Immature natural killer cell (primary cell): ENCODE measurements at regions not wholly inside any gene's neighbourhood (a gene's known extent, or its start where the extent isn't known, plus 50 kb on each side); places are given as distances from the start of the nearest gene placed in this dataset.

Experiments
- DNase-seq, 3 donors: peaks; one replicate each; pipeline ENCODE4 v3.0.0; 2022; ENCODE audit warnings: mixed read lengths in 1 of 3
- H3K27ac Mint-ChIP-seq, 6 donors: one replicate each; pipeline ENCODE4 v1.8.0; 2020; ENCODE audit warnings: mixed read lengths in 6 of 6, mild to moderate bottlenecking in 5 of 6, inconsistent platforms in 4 of 6, moderate library complexity in 3 of 6
- H3K27me3 Mint-ChIP-seq, 3 donors: one replicate each; pipeline ENCODE4 v1.8.0; 2020 to 2021; ENCODE audit warnings: low read depth in 3 of 3, mild to moderate bottlenecking in 3 of 3, mixed read lengths in 3 of 3, moderate library complexity in 3 of 3, inconsistent platforms in 1 of 3
- H3K36me3 Mint-ChIP-seq, 3 donors: one replicate each; pipeline ENCODE4 v1.8.0; 2020; ENCODE audit warnings: mixed read lengths in 3 of 3, inconsistent platforms in 2 of 3, mild to moderate bottlenecking in 2 of 3
- H3K4me1 Mint-ChIP-seq, 2 donors: one replicate each; pipeline ENCODE4 v1.8.0; 2020; ENCODE audit warnings: inconsistent platforms in 2 of 2, mild to moderate bottlenecking in 2 of 2, mixed read lengths in 2 of 2, moderate library complexity in 1 of 2
- H3K4me3 Mint-ChIP-seq, 5 donors: one replicate each; pipeline ENCODE4 v1.8.0; 2020; ENCODE audit warnings: mild to moderate bottlenecking in 5 of 5, mixed read lengths in 5 of 5, inconsistent platforms in 3 of 5, moderate library complexity in 3 of 5
- H3K9me3 Mint-ChIP-seq, 6 donors: one replicate each; pipeline ENCODE4 v1.8.0; 2020; ENCODE audit warnings: mild to moderate bottlenecking in 6 of 6, mixed read lengths in 6 of 6, inconsistent platforms in 4 of 6, moderate library complexity in 3 of 6

DNA sequence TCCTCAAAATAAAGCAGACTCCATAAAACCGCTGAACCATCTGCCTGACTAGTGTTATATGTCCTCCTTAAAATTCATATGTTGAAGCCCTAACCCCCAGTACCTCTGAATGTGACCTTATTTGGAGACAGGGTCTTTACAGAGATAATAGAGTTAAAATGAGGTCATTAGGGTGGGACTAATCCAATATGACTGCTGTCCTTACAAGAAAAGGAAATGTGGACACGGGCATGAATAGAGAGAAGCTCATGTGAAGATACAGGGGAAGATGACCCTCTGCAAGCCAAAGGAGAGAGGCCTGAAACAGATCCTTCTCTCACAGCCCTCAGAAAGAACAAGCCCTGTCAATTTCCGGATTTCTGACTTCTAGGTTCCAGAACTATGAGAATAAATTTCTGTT is 82.0 kb upstream of the KLHL13 start:
- Mint-ChIP-seq H3K27me3 (peaks cover 0 to 3% (median 2%) of the 10 kb centered on the region in 3 donors), H3K27ac (no peak overlapping the region), H3K9me3 (no peaks in the 10 kb centered on the region), H3K36me3 (no peaks in the 10 kb centered on the region), H3K4me1 (no peaks in the 10 kb centered on the region), H3K4me3 (no peak overlapping the region)
- no peak for DNase-seq

DNA sequence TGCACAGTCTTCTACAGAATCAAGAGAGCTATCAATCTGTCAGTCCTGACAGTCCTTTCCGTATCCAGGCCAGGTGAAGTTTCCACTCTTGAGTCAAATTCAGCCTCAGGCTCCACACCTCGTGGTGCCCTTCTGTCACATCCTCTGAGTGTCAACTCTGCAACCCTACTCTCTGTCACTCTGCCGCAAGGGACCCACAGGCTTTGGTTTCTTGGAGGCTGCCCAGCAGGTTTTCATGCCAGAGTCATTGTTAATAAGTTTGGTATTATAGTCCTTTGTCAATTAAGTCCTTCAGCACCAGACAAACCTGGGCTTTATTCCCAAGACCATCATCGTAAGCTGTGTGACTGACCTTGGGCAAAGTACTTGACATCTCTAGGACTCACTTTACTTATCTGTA is 83.4 kb upstream of the KLHL13 start:
- no peak overlapping the region for H3K27ac Mint-ChIP-seq
- no peaks in the 10 kb centered on the region for H3K9me3 Mint-ChIP-seq
- no peak overlapping the region for H3K4me3 Mint-ChIP-seq
- peaks cover 0 to 5% (median 4%) of the 10 kb centered on the region in 3 donors for H3K27me3 Mint-ChIP-seq
- no peaks in the 10 kb centered on the region for H3K4me1 Mint-ChIP-seq
- DNase-seq: no peak
- no peaks in the 10 kb centered on the region for H3K36me3 Mint-ChIP-seq

DNA sequence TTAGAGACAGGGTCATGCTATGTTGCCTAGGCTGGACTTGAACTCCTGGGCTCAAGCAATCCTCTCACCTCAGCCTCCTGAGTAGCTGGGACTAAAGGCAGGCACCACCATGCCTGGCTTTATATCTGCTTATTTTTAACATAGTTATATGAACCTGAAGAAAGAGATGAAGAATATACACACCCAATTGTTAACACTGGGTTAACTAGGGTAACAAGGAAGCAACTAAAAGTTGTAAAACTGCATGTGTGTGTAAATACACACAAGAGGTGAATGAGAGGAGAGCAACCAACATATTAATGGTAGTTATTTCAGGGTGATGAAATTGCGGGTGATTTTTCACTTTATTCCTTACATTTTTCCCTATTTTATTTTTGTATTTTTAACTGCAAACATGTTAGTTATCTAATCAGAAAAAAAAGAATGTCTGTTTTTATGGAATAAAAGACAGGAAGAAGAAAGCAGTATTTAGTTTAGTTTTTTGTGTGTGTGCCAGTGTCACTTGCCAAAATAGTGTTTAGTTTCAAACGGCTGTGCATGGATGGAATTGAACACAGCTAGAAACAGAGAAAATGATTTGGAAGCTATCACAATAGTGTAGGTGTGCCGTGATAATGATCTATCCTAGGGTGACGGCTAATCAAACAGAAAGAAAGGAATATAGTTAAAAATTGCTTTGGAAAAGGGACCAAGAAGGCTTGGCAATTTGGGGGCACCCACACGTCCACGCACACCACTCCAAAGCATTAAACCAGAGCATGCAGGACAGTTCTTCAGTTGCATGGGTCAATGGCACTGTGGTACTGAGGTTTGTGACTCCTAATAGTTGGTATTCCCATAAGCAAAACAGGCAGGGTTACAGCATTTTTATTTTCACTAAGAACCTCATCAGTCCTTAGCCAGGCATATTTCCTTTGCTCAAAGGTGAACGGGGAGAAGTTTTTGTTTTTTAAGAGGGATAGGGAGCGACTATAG is 89.1 kb upstream of the KLHL13 start:
- Mint-ChIP-seq H3K4me3 (no peak overlapping the region), H3K4me1 (no peaks in the 10 kb centered on the region), H3K9me3 (no peaks in the 10 kb centered on the region)

DNA sequence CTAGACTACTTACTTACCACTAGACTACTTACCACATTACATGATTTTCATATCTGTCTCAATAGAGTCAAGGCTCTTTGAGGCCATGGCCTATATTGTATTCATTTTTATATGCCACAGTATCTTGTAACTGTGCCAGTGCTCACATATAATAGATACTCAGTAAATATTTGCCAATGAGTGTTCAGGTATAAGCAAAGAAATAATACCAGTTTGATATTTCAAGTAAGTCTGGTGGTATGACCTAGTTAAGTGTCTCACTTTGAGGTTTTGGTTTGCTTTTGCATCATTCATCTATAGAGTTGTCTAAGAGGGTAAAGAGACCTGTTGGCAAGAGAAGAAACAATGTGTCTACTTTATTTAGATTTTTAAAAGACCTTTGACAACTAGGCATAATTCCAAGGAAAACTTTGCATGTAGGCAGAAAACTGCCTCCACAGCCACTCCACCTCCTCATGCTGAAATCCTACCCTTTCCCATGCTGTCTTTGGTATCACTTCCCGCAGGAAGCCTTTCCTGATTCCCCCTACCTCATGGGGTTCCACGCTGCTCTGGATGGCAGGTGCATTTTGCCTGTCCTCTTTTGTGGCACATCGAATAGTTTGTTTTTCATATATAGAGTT is 91.3 kb upstream of the KLHL13 start:
- DNase-seq: no peak
- no peaks in the 10 kb centered on the region for H3K9me3 Mint-ChIP-seq
- H3K4me1 Mint-ChIP-seq: peaks cover 9 to 12% of the 10 kb centered on the region in 2 donors
- peaks cover 0 to 13% (median 1%) of the 10 kb centered on the region in 3 donors for H3K27me3 Mint-ChIP-seq
- H3K36me3 Mint-ChIP-seq: no peaks in the 10 kb centered on the region
- H3K27ac Mint-ChIP-seq: no peak overlapping the region
- H3K4me3 Mint-ChIP-seq: no peak overlapping the region

More for the DNA sequence above, 89.1 kb upstream of the KLHL13 start:
- no peak overlapping the region for H3K27ac Mint-ChIP-seq
- no peaks in the 10 kb centered on the region for H3K36me3 Mint-ChIP-seq
- DNase-seq: no peak
- H3K27me3 Mint-ChIP-seq: peaks cover 0 to 10% (median 1%) of the 10 kb centered on the region in 3 donors

DNA sequence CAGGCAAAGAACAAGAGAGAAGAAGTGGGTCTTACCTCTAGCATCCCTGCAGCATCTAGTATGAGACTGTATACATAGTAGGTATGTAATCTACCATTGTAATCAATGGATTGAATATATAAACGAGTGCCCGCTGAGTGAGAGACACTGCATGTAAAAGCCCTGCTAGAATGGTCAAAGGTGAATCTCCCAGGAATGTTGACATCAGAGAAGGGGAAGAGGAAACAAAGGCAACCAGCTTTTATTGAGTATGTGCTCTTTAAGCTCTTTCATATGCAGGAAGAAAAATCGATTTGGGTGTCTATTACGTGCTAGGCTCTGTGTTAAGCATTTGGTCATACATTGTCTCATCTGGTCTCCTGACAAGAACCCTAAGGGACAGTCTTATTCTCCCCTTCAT is 91.9 kb upstream of the KLHL13 start:
- peaks cover 10 to 14% of the 10 kb centered on the region in 2 donors for H3K4me1 Mint-ChIP-seq
- no peaks in the 10 kb centered on the region for H3K36me3 Mint-ChIP-seq
- no peak overlapping the region for H3K4me3 Mint-ChIP-seq
- no peak overlapping the region for H3K27ac Mint-ChIP-seq
- H3K9me3 Mint-ChIP-seq: no peaks in the 10 kb centered on the region
- H3K27me3 Mint-ChIP-seq: peaks cover 0 to 12% (median 1%) of the 10 kb centered on the region in 3 donors
- DNase-seq: no peak

DNA sequence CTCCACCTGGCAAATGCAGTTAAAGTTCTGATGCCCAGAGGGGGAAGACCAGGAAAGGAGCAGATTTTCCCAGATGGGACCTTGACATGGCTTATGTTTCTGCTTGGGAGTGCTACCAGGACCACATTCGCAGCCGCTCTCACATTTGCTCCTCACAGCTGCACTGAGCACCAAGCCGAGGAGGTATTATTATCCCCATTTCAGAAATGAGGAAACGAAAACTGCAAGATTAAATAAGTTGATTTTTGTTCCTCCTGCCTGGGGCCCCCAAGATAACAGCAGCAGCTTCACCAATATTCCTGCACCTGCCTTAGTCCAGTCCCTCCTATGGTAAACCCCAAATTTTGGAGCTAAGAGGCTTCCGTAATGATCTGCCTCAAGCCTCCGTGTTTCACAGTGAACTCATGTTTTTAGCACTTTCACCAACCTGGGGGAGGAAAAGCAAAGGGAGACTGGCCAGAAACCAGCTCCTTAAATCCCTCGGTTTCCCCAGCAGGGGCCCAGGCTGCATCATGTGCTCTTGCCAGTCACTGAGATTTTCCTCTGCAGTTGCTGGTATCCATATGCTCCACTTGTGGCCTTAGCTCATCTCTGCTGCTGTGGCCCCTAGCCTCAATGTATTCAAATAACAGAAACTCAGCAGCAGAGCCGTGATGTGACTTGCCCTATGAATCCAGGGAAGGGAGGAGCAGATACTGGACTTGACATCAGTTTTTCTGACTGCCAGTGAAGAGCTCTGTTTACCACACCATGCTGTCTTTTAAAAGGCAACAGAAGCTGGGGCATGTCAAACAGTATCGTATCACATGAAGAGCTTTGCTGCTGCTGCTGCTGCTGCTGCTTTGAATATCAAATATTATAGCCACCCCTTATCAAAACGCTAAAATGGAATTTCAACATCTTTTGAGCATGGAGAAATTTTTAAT is 95.5 kb upstream of the KLHL13 start:
- Mint-ChIP-seq H3K4me1 (peaks cover 10 to 14% of the 10 kb centered on the region in 2 donors), H3K27me3 (peaks cover 0 to 6% (median 0%) of the 10 kb centered on the region in 3 donors), H3K36me3 (no peaks in the 10 kb centered on the region), H3K27ac (peak overlapping the region in 1 of 6 donors; percentile 22), H3K4me3 (peak overlapping the region in 2 of 5 donors; percentile 22 to 23), H3K9me3 (no peaks in the 10 kb centered on the region)
- no peak for DNase-seq

DNA sequence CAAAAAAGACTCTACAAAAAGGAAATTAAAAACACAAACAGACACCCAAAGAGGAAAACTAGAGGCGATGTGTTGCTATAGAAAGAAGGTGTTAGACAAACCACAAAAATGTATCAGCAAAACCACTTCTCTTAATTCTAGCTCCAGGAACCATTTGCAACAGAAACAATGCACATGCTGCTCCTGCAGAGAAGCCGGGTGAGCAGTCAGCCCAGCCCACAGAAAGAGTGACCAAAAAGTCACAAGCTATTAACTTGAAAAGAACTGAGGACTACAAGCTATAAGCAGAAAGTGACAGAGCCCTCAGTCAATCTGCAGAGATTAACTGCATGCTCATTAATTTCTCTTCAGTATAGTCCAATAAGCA is 96.2 kb upstream of the KLHL13 start:
- Mint-ChIP-seq H3K27ac (peak overlapping the region in 1 of 6 donors; percentile 22), H3K36me3 (no peaks in the 10 kb centered on the region), H3K9me3 (no peaks in the 10 kb centered on the region), H3K4me1 (peaks cover 10 to 14% of the 10 kb centered on the region in 2 donors), H3K27me3 (peaks cover 0 to 6% (median 0%) of the 10 kb centered on the region in 3 donors), H3K4me3 (peak overlapping the region in 1 of 5 donors; percentile 22)
- DNase-seq: no peak

DNA sequence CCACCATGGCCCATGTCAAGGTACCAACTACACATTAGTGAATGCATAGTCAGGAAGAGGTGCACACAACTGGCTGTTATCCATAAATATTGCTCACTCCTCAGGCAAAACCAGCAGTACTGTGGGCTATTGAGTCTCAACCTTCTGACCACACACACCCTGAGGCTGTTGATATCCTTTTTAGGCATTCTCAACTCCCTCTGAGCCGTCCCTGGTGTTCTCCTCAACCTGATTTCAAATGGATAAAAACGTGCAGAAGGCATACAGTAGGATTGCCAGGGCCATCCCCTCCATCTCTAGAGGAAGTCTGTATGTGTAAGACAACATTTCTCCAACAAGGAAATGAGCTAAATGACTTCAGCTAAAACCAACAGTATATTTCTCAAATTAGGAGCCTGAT is 98.7 kb upstream of the KLHL13 start:
- Mint-ChIP-seq H3K27me3 (peaks cover 1 to 6% (median 3%) of the 10 kb centered on the region in 3 donors), H3K4me1 (peaks cover 10 to 14% of the 10 kb centered on the region in 2 donors), H3K9me3 (no peaks in the 10 kb centered on the region), H3K4me3 (no peak overlapping the region), H3K27ac (no peak overlapping the region), H3K36me3 (no peaks in the 10 kb centered on the region)
- DNase-seq: no peak

DNA sequence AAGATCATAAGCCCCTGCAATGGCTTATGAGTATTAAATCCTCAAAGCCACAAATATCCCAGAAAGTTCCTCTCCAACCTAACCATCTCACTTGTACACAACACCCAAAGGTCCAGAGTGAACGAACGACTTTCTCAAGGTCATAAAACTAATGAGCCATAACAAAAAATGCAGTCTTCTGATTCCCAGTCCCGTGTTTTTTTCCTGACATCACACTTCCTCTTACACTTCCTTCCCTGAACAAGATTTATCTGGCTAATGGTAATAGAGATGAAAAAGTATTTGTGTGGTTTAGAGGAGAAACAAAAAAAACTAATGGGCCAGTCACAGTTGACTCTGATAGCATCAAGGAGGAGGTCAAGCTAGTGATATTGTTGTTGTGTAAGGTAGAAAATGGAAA is 99.5 kb upstream of the KLHL13 start:
- H3K27me3 Mint-ChIP-seq: peaks cover 1 to 6% (median 3%) of the 10 kb centered on the region in 3 donors
- H3K4me1 Mint-ChIP-seq: peaks cover 10 to 14% of the 10 kb centered on the region in 2 donors
- DNase-seq: no peak
- H3K27ac Mint-ChIP-seq: no peak overlapping the region
- no peaks in the 10 kb centered on the region for H3K36me3 Mint-ChIP-seq
- no peak overlapping the region for H3K4me3 Mint-ChIP-seq
- no peaks in the 10 kb centered on the region for H3K9me3 Mint-ChIP-seq

DNA sequence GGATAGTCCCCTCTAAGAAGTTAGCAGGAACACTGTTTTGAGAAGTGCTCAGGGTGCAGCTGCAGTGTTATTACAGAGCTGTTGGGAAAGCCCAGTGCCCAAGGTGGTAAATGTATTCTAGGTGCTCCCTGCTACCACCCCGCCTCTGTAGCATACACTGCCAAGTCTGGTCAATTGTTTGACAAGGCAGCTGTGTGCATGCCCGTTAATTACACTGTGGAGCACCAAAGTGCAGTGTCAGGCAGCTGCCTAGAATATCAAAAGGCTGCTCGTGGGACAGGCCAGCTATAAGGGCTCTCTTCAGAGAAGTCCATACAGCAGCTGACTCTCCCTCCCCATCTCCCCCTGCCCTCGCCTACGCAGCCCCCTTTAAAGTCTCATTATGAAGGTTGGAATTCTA is 99.9 kb upstream of the KLHL13 start:
- Mint-ChIP-seq H3K4me3 (no peak overlapping the region), H3K4me1 (peaks cover 10 to 14% of the 10 kb centered on the region in 2 donors), H3K27ac (no peak overlapping the region), H3K36me3 (no peaks in the 10 kb centered on the region), H3K9me3 (no peaks in the 10 kb centered on the region), H3K27me3 (peaks cover 1 to 6% (median 3%) of the 10 kb centered on the region in 3 donors)
- DNase-seq: no peak

DNA sequence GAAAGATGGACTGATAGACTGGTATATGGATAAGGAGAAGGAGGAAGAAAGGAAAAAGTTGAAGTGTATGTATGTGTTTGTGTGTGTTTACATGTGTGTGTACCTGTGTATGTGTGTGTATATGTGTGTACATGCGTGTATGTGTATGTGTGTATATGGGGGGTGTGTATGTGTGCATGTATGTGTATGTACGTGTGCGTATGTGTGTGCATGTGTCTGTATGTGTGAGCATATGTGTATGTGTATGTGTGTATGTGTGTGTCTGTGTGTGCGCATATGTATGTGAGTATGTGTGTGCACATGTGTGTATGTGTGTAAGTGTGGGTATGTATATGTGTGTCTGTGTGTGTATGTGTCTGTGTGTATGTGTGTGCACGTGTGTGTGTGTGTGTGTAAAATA is 101.5 kb upstream of the KLHL13 start:
- peaks cover 0 to under 1% of the 10 kb centered on the region in 2 donors for H3K4me1 Mint-ChIP-seq
- no peaks in the 10 kb centered on the region for H3K36me3 Mint-ChIP-seq
- H3K27me3 Mint-ChIP-seq: peaks cover 1 to 3% (median 3%) of the 10 kb centered on the region in 3 donors
- no peak overlapping the region for H3K4me3 Mint-ChIP-seq
- H3K27ac Mint-ChIP-seq: no peak overlapping the region
- H3K9me3 Mint-ChIP-seq: no peaks in the 10 kb centered on the region
- no peak for DNase-seq

DNA sequence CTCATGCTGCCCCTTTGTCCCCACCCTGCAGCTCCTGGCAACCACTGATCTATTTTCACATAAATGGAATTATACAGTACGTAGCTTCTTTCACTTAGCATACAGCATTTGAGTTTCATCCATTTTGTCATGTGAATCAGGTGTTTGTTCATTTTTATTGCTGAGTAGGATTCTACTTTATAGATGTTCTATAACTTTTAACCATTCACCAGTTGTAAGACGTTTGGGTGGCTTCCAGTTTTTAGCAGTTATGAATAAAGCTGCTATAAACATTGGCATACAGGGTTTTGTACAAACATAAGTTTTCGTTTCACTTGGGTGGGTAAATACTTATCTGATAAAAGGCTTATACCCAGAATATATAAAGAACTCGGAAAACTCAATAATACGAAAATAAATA is 102.3 kb upstream of the KLHL13 start:
- Mint-ChIP-seq H3K4me1 (no peaks in the 10 kb centered on the region), H3K36me3 (no peaks in the 10 kb centered on the region), H3K27ac (no peak overlapping the region), H3K27me3 (peaks cover 1 to 3% (median 3%) of the 10 kb centered on the region in 3 donors), H3K9me3 (no peaks in the 10 kb centered on the region), H3K4me3 (no peak overlapping the region)
- DNase-seq: no peak

DNA sequence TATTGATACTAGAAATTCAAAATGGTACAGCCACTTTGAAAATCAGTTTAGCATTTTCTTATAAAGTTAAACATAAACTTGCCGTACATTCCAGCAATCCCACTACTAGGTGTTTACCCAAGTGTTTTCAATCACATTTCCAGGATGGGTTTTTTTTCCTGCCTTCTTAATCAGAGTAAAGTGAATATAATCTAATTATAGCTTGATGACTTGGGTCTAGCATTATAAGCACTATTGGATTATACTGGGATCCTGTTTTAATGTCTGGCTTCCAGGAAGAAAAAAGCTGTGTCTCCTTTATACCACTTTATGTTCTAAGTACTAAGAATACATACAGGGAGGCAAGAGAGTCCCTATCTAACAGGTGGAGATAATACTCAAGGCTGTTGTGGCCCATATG is 103.3 kb upstream of the KLHL13 start:
- Mint-ChIP-seq H3K4me3 (no peak overlapping the region), H3K27ac (no peak overlapping the region), H3K27me3 (peaks cover 1 to 5% (median 3%) of the 10 kb centered on the region in 3 donors), H3K4me1 (no peaks in the 10 kb centered on the region), H3K9me3 (no peaks in the 10 kb centered on the region), H3K36me3 (no peaks in the 10 kb centered on the region)
- DNase-seq: no peak
